ENCODE measurements at regions not wholly inside any gene's neighbourhood (a gene's known extent, or its start where the extent isn't known, plus 50 kb on each side); places are given as distances from the start of the nearest gene placed in this dataset.

- no peak overlapping the region for H3K4me3 Mint-ChIP-seq
- H3K27me3 Mint-ChIP-seq, result peaks cover 15% of the 10 kb centered on the region
- no peak overlapping the region for H3K27ac Mint-ChIP-seq
- ATAC-seq, result peak; percentile 37
- no peaks in the 10 kb centered on the region for H3K9me3 ChIP-seq (ENCODE audit: control insufficient read depth, low read length, poor library complexity, severe bottlenecking)
- no peaks in the 10 kb centered on the region for H3K36me3 Mint-ChIP-seq (ENCODE audit: low read depth)
- peaks cover 2% of the 10 kb centered on the region for H3K4me1 Mint-ChIP-seq
- no peak for DNase-seq
Measured at GRCh38 chr2:163345795-163346573, 389.8 kb downstream of the FIGN start.

DNA sequence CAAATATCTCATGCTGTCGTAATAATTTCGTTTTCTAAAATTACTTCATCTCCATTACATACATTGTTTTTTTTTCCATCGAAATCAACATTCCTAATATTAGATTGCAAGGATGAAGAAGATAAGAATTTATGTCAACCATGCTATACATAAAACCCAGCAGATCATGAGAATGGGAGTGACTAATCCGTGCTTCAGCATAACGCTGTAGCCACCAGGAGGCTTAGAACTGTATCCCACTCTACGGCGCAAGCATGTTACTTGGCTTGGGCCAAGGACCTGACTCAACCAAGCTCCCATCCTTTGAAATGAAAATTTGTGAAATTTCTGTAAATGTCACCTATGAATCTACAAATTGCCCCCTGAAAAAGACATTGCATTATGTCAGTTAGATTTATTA lies 392.5 kb downstream of the FIGN start:
- Mint-ChIP-seq H3K27ac (no peak overlapping the region), H3K4me3 (no peak overlapping the region), H3K36me3 (ENCODE audit: low read depth) (no peaks in the 10 kb centered on the region), H3K4me1 (no peaks in the 10 kb centered on the region), H3K27me3 (peaks cover 5% of the 10 kb centered on the region)
- DNase-seq (no peak), ATAC-seq (no peak)
- H3K9me3 ChIP-seq (ENCODE audit: control insufficient read depth, low read length, poor library complexity, severe bottlenecking), result no peaks in the 10 kb centered on the region

- no peaks in the 10 kb centered on the region for H3K36me3 Mint-ChIP-seq (ENCODE audit: low read depth)
- H3K4me1 Mint-ChIP-seq, result no peaks in the 10 kb centered on the region
- no peak overlapping the region for H3K27ac Mint-ChIP-seq
- no peak overlapping the region for H3K4me3 Mint-ChIP-seq
- ATAC-seq, result no peak
- no peaks in the 10 kb centered on the region for H3K27me3 Mint-ChIP-seq
- DNase-seq, result no peak
- no peaks in the 10 kb centered on the region for H3K9me3 ChIP-seq (ENCODE audit: control insufficient read depth, low read length, poor library complexity, severe bottlenecking)
Measured at GRCh38 chr2:163341426-163341825, 394.4 kb downstream of the FIGN start.

DNA sequence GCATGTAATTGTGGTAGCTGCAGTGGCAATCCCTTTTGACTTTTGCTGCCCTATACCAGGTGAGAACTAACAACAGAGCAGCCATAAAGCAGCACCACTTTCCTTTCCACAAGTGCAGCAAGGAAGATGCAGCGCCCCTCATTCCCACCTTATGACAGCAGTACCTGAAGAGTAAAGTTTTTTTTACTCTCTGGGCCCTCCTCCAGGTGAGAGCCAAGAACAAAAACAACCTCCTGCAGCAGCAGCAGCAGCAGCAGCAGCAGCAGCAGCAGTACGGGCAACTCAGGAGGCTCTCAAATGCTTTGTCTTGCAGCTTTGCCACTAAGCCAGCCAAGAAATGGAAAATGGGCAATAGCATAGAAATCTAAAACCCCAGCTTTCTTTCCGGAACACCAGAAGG lies 397.5 kb downstream of the FIGN start:
- H3K27me3 Mint-ChIP-seq, result no peaks in the 10 kb centered on the region
- H3K4me3 Mint-ChIP-seq, result no peak overlapping the region
- H3K9me3 ChIP-seq (ENCODE audit: control insufficient read depth, low read length, poor library complexity, severe bottlenecking), result no peaks in the 10 kb centered on the region
- DNase-seq, result no peak
- no peak overlapping the region for H3K27ac Mint-ChIP-seq
- no peaks in the 10 kb centered on the region for H3K4me1 Mint-ChIP-seq
- ATAC-seq, result no peak
- no peaks in the 10 kb centered on the region for H3K36me3 Mint-ChIP-seq (ENCODE audit: low read depth)

DNA sequence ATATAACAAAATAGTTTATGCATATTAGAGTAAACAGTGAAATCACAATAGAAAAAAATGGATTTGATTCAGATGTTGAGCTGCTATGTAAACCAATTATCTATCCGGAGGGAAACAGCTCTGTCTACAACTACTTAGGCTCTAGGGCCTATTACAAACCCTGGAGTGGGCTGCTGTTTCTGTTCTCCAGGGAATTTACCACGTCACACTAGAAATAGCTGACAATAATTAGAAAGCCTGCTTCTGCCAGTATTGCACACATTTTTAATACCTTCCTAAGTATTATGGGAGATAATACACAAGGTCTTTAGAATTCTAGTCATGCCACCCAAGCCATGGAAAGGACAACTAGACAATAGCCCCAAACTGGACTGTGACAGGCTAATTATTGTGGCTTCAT lies 411.1 kb downstream of the FIGN start:
- H3K36me3 Mint-ChIP-seq (ENCODE audit: low read depth), result no peaks in the 10 kb centered on the region
- no peaks in the 10 kb centered on the region for H3K4me1 Mint-ChIP-seq
- ATAC-seq (no peak), DNase-seq (no peak)
- H3K9me3 ChIP-seq (ENCODE audit: control insufficient read depth, low read length, poor library complexity, severe bottlenecking), result no peaks in the 10 kb centered on the region
- no peak overlapping the region for H3K4me3 Mint-ChIP-seq
- H3K27ac Mint-ChIP-seq, result no peak overlapping the region
- no peaks in the 10 kb centered on the region for H3K27me3 Mint-ChIP-seq

- H3K4me3 Mint-ChIP-seq, result no peak overlapping the region
- H3K9me3 ChIP-seq (ENCODE audit: control insufficient read depth, low read length, poor library complexity, severe bottlenecking), result no peaks in the 10 kb centered on the region
- no peaks in the 10 kb centered on the region for H3K27me3 Mint-ChIP-seq
- ATAC-seq (no peak), DNase-seq (no peak)
- no peak overlapping the region for H3K27ac Mint-ChIP-seq
- H3K36me3 Mint-ChIP-seq (ENCODE audit: low read depth), result no peaks in the 10 kb centered on the region
- no peaks in the 10 kb centered on the region for H3K4me1 Mint-ChIP-seq
Measured at GRCh38 chr2:163319006-163319405, 416.8 kb downstream of the FIGN start.

DNA sequence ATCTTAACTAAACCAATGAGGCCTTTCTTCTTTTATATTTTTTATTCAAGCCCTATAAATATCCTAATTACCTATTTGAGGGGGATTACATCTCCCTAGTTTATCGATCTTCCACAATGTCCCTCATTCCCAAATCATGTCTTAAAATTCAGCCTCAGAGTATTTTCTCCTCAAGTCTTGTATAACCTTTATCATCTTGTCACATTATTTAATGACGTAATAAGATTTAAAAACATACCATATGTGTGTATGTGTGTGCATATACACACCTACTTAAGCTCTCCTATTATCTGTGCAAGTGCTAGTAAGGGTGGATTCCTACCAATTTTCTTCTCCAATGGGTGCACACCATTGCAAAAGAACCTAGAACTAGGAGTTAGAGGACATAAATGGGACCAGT lies 421.1 kb downstream of the FIGN start:
- H3K9me3 ChIP-seq (ENCODE audit: control insufficient read depth, low read length, poor library complexity, severe bottlenecking), result no peaks in the 10 kb centered on the region
- Mint-ChIP-seq H3K4me3 (no peak overlapping the region), H3K36me3 (ENCODE audit: low read depth) (no peaks in the 10 kb centered on the region), H3K27ac (no peak overlapping the region), H3K4me1 (no peaks in the 10 kb centered on the region), H3K27me3 (no peaks in the 10 kb centered on the region)
- no peak for ATAC-seq
- DNase-seq, result no peak

DNA sequence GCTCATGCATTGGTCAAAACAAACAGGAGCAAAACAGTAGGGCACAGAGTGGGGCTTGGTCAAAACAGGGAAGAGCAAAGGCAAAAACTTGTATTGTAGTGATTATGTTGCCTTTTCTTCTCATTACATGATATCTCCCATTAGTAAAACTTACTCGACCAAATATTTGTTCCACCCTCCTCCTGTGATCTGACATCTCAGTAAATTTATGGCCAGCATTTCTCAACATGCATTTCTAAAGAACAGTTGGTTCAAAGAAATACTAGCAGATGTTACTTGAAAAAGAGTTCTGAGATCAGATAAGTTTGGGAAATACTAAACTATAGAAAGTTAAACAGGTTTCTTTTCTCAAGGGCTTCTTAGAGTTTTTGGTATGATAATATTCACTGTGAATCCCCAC lies 423.1 kb downstream of the FIGN start:
- ATAC-seq (no peak), DNase-seq (no peak)
- Mint-ChIP-seq H3K4me3 (no peak overlapping the region), H3K27me3 (no peaks in the 10 kb centered on the region), H3K4me1 (no peaks in the 10 kb centered on the region), H3K36me3 (ENCODE audit: low read depth) (no peaks in the 10 kb centered on the region), H3K27ac (no peak overlapping the region)
- no peaks in the 10 kb centered on the region for H3K9me3 ChIP-seq (ENCODE audit: control insufficient read depth, low read length, poor library complexity, severe bottlenecking)

DNA sequence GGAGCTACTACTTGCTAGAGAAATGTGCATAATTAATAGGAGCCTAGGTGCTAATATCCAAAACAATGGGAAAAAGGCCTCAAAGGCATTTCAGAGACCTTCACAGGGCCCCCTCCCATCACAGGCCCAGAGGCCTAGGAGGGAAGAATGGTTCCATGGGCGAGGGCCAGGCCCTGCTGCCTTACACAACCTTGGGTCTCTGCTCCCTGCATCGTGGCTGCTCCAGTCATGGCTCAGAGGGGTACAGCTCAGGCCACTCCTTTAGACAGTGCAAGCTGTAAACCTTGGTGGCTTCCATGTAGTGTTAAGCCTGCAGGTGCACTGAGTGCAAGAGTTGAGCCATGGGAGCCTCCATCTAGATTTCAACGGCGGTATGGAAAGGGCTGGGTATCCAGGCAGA lies 429.2 kb downstream of the FIGN start:
- Mint-ChIP-seq H3K27ac (no peak overlapping the region), H3K27me3 (no peaks in the 10 kb centered on the region), H3K4me3 (no peak overlapping the region), H3K36me3 (ENCODE audit: low read depth) (no peaks in the 10 kb centered on the region), H3K4me1 (no peaks in the 10 kb centered on the region)
- DNase-seq (no peak), ATAC-seq (no peak)
- H3K9me3 ChIP-seq (ENCODE audit: control insufficient read depth, low read length, poor library complexity, severe bottlenecking), result no peaks in the 10 kb centered on the region

- Mint-ChIP-seq H3K4me1 (no peaks in the 10 kb centered on the region), H3K27me3 (no peaks in the 10 kb centered on the region), H3K4me3 (no peak overlapping the region), H3K36me3 (ENCODE audit: low read depth) (no peaks in the 10 kb centered on the region), H3K27ac (no peak overlapping the region)
- ATAC-seq, result no peak
- DNase-seq, result no peak
- no peaks in the 10 kb centered on the region for H3K9me3 ChIP-seq (ENCODE audit: control insufficient read depth, low read length, poor library complexity, severe bottlenecking)
Measured at GRCh38 chr2:163302141-163302540, 433.7 kb downstream of the FIGN start.

DNA sequence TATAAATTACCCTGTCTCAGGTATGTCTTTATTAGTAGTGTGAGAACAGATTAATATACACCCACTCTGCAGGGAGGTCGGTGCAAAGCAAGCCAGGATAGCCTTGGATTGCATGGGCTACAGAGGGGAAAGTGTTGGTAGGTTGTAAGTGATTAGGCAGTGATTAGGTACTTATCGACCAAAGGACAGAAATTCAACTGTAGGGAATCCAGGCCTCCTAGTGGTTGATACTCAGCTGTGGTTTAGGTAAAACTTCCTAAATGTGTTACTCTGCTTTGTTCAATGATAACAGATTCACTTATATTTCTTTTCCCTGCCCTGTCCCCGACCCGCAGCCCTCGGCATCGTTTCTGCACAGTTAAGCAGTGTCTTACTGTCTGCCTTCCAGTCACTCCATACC lies 444.0 kb downstream of the FIGN start:
- no peaks in the 10 kb centered on the region for H3K9me3 ChIP-seq (ENCODE audit: control insufficient read depth, low read length, poor library complexity, severe bottlenecking)
- Mint-ChIP-seq H3K27me3 (no peaks in the 10 kb centered on the region), H3K4me1 (no peaks in the 10 kb centered on the region), H3K36me3 (ENCODE audit: low read depth) (no peaks in the 10 kb centered on the region), H3K27ac (no peak overlapping the region), H3K4me3 (no peak overlapping the region)
- ATAC-seq (no peak), DNase-seq (no peak)

- H3K9me3 ChIP-seq (ENCODE audit: control insufficient read depth, low read length, poor library complexity, severe bottlenecking), result no peaks in the 10 kb centered on the region
- DNase-seq (no peak), ATAC-seq (no peak)
- H3K4me1 Mint-ChIP-seq, result no peaks in the 10 kb centered on the region
- H3K27me3 Mint-ChIP-seq, result no peaks in the 10 kb centered on the region
- H3K27ac Mint-ChIP-seq, result no peak overlapping the region
- no peak overlapping the region for H3K4me3 Mint-ChIP-seq
- no peaks in the 10 kb centered on the region for H3K36me3 Mint-ChIP-seq (ENCODE audit: low read depth)
Measured at GRCh38 chr2:163281717-163282116, 443.1 kb upstream of the KCNH7 start.

GRCh38 chr2:163269374-163270021 lies 430.9 kb upstream of the KCNH7 start:
- H3K27ac Mint-ChIP-seq, result no peak overlapping the region
- no peak for ATAC-seq
- H3K36me3 Mint-ChIP-seq (ENCODE audit: low read depth), result no peaks in the 10 kb centered on the region
- DNase-seq, result no peak
- H3K4me3 Mint-ChIP-seq, result no peak overlapping the region
- no peaks in the 10 kb centered on the region for H3K27me3 Mint-ChIP-seq
- no peaks in the 10 kb centered on the region for H3K9me3 ChIP-seq (ENCODE audit: control insufficient read depth, low read length, poor library complexity, severe bottlenecking)
- no peaks in the 10 kb centered on the region for H3K4me1 Mint-ChIP-seq

GRCh38 chr2:163266772-163267171 lies 428.2 kb upstream of the KCNH7 start:
- Mint-ChIP-seq H3K36me3 (ENCODE audit: low read depth) (no peaks in the 10 kb centered on the region), H3K4me1 (no peaks in the 10 kb centered on the region), H3K27ac (no peak overlapping the region), H3K27me3 (no peaks in the 10 kb centered on the region), H3K4me3 (no peak overlapping the region)
- no peaks in the 10 kb centered on the region for H3K9me3 ChIP-seq (ENCODE audit: control insufficient read depth, low read length, poor library complexity, severe bottlenecking)
- DNase-seq (no peak), ATAC-seq (no peak)

Data from T-helper 17 cell (primary cell).